IPS-18a (cell line): ENCODE measurements at regions not wholly inside any gene's neighbourhood (a gene's known extent, or its start where the extent isn't known, plus 50 kb on each side); places are given as distances from the start of the nearest gene placed in this dataset.

Source experiments
- H3K27ac ChIP-seq: one replicate; pipeline ENCODE4 v1.5.1; 2013; ENCODE audit warnings: low read length
- H3K27me3 ChIP-seq: one replicate; pipeline ENCODE4 v1.6.1; 2013; ENCODE audit warnings: mild to moderate bottlenecking, low read length; ENCODE audit not compliant: control insufficient read depth, insufficient read depth
- H3K36me3 ChIP-seq: one replicate; pipeline ENCODE4 v1.6.1; 2013; ENCODE audit warnings: low read depth, low read length; ENCODE audit not compliant: control insufficient read depth
- H3K4me1 ChIP-seq: one replicate; pipeline ENCODE4 v1.6.1; 2013; ENCODE audit warnings: low read depth, low read length; ENCODE audit not compliant: control insufficient read depth
- H3K4me3 ChIP-seq: one replicate; pipeline ENCODE4 v1.5.1; 2013; ENCODE audit warnings: low read length
- H3K9ac ChIP-seq: one replicate; pipeline ENCODE4 v1.6.1; 2013; ENCODE audit warnings: mild to moderate bottlenecking, low read length, moderate library complexity
- H3K9me3 ChIP-seq: one replicate; pipeline ENCODE4 v1.6.1; 2013; ENCODE audit warnings: low read depth, low read length; ENCODE audit not compliant: control insufficient read depth

- H3K36me3 ChIP-seq = no peaks in the 10 kb centered on the region
- no peaks in the 10 kb centered on the region for H3K4me1 ChIP-seq
- no peak overlapping the region for H3K27ac ChIP-seq
- H3K4me3 ChIP-seq = no peak overlapping the region
- H3K9ac ChIP-seq = no peak overlapping the region
- no peaks in the 10 kb centered on the region for H3K27me3 ChIP-seq
- H3K9me3 ChIP-seq = no peaks in the 10 kb centered on the region
Observed at GRCh38 chr2:176473851-176474250, 204.6 kb downstream of the MTX2 start.

DNA sequence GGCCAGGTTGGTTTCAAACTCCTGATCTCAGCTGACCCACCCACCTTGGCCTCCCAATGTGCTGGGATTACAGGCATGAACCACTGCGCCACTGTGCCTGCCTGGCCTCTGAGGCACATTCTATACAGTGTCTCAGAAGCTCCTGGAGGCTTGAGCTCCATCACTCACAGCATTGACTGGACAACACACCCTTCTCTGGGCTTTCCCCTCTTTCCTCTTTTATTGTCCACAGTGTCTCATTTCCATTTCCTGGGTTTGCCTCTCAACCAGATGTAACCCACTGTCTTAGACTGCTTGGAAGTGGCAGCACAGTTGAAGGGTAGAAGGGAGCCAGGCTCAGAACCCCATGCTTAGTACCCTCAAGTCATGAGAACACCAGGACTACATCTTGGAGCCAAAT is 208.1 kb downstream of the MTX2 start:
- Histone ChIP-seq H3K27ac (no peak overlapping the region), H3K36me3 (no peaks in the 10 kb centered on the region), H3K9me3 (no peaks in the 10 kb centered on the region), H3K9ac (no peak overlapping the region), H3K27me3 (no peaks in the 10 kb centered on the region), H3K4me1 (no peaks in the 10 kb centered on the region), H3K4me3 (no peak overlapping the region)

GRCh38 chr2:176479961-176480360 is 210.7 kb downstream of the MTX2 start:
- Histone ChIP-seq H3K27ac (no peak overlapping the region), H3K36me3 (no peaks in the 10 kb centered on the region), H3K4me1 (no peaks in the 10 kb centered on the region), H3K9ac (no peak overlapping the region), H3K9me3 (no peaks in the 10 kb centered on the region), H3K4me3 (no peak overlapping the region), H3K27me3 (no peaks in the 10 kb centered on the region)

DNA sequence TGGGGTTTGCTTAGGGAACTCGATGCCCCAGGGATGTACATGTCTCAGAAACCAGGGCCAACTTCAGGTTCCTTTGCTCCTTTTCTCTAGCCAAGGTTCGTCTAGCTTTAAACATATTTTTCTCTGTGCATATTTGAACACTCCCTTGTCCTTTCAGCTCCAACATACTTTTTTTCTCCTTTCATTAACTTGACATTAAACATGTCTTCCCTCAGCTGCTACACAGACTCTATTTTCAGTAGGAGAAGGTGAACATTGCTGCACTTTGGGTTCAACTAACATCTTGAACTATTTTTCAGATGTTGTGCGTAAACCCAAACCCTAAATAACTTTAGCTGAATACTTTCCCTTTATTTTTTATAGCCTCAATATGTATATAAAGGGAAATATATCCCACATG is 212.9 kb downstream of the MTX2 start:
- Histone ChIP-seq H3K9ac (no peak overlapping the region), H3K36me3 (no peaks in the 10 kb centered on the region), H3K4me1 (no peaks in the 10 kb centered on the region), H3K27me3 (no peaks in the 10 kb centered on the region), H3K4me3 (no peak overlapping the region), H3K27ac (no peak overlapping the region), H3K9me3 (no peaks in the 10 kb centered on the region)

GRCh38 chr2:176483476-176483875 is 214.2 kb downstream of the MTX2 start:
- Histone ChIP-seq H3K27ac (no peak overlapping the region), H3K36me3 (no peaks in the 10 kb centered on the region), H3K4me1 (no peaks in the 10 kb centered on the region), H3K4me3 (no peak overlapping the region), H3K9me3 (no peaks in the 10 kb centered on the region), H3K27me3 (peaks cover under 1% of the 10 kb centered on the region), H3K9ac (no peak overlapping the region)

GRCh38 chr2:176483901-176484568 is 214.8 kb downstream of the MTX2 start:
- Histone ChIP-seq H3K4me3 (no peak overlapping the region), H3K4me1 (no peaks in the 10 kb centered on the region), H3K36me3 (no peaks in the 10 kb centered on the region), H3K9me3 (no peaks in the 10 kb centered on the region), H3K9ac (no peak overlapping the region), H3K27ac (no peak overlapping the region), H3K27me3 (peaks cover 6% of the 10 kb centered on the region)

GRCh38 chr2:176484838-176485237 is 215.6 kb downstream of the MTX2 start:
- Histone ChIP-seq H3K27ac (no peak overlapping the region), H3K4me1 (peaks cover 4% of the 10 kb centered on the region), H3K9me3 (no peaks in the 10 kb centered on the region)

GRCh38 chr2:176488431-176488830 is 219.2 kb downstream of the MTX2 start:
- H3K4me1 ChIP-seq = peaks cover 15% of the 10 kb centered on the region
- no peaks in the 10 kb centered on the region for H3K9me3 ChIP-seq
- H3K27me3 ChIP-seq = peaks cover 37% of the 10 kb centered on the region
- no peaks in the 10 kb centered on the region for H3K36me3 ChIP-seq
- H3K9ac ChIP-seq = no peak overlapping the region
- no peak overlapping the region for H3K27ac ChIP-seq
- no peak overlapping the region for H3K4me3 ChIP-seq

More at GRCh38 chr2:176484838-176485237, 215.6 kb downstream of the MTX2 start:
- no peak overlapping the region for H3K4me3 ChIP-seq
- no peaks in the 10 kb centered on the region for H3K36me3 ChIP-seq
- H3K27me3 ChIP-seq = peaks cover 14% of the 10 kb centered on the region
- H3K9ac ChIP-seq = no peak overlapping the region

- Histone ChIP-seq H3K4me3 (peak overlapping the region; percentile 51), H3K9ac (peak overlapping the region; percentile 54), H3K9me3 (no peaks in the 10 kb centered on the region), H3K27ac (no peak overlapping the region), H3K4me1 (peaks cover 15% of the 10 kb centered on the region), H3K27me3 (peaks cover 37% of the 10 kb centered on the region), H3K36me3 (no peaks in the 10 kb centered on the region)
Observed at GRCh38 chr2:176490061-176490861, 221.0 kb downstream of the MTX2 start.

DNA sequence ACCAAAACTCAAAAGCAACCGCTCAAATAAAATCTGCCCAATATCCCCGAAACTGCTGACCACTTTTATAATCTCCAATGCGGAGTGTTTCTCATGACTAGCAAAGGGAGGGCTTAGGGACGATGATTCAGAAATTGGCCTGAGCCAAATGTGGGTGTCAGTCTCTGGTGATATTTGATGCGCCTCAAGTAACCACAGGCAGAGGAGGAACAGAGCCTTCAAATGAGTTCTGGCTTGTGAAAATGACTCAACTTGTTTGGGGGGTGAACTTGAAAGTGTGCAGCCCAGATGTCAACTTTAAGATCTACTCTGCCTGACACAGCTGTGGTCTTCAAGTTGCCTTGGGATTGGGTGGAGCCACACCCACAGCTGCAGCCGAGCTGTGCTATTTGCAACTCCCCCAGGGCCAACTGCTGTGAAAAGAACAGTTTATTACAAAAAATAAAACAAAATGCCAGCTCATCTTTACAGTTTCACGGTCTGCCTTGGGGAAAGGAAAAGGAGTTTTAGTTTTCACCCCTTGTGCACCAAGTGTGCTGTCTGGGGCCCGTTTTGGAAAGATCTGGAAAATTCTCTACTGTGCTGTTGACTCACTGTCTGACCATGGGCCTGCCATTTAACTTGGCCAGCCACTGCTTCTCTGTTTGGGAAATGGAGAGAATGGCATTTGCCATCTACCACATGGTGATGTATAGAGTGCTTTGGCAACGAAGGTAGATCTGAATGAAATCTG is 222.1 kb downstream of the MTX2 start:
- H3K9me3 ChIP-seq = no peaks in the 10 kb centered on the region
- no peak overlapping the region for H3K4me3 ChIP-seq
- peaks cover 37% of the 10 kb centered on the region for H3K27me3 ChIP-seq
- H3K9ac ChIP-seq = peak overlapping the region; percentile 54
- no peaks in the 10 kb centered on the region for H3K36me3 ChIP-seq
- H3K4me1 ChIP-seq = peaks cover 15% of the 10 kb centered on the region
- no peak overlapping the region for H3K27ac ChIP-seq

DNA sequence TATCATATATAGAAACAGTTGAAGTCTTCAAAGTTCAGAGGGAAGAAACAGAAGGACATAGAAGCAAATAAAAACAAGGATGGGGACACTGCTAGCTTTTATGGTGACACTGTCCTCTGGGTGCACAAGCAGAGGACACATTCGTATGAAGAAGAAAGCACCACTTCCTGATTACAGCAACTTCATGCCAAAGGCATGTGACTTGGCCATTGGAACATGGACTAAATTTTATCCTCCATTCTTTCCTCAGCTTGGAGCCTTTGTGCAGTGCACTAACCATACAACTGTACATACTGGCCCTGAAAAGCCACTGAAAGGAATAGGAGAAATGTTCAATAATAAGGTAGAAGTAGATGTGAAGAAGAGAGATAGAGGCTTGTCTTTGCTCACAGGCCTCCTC is 223.3 kb downstream of the MTX2 start:
- no peak overlapping the region for H3K9ac ChIP-seq
- peaks cover 15% of the 10 kb centered on the region for H3K4me1 ChIP-seq
- no peak overlapping the region for H3K27ac ChIP-seq

More for the DNA sequence above, 223.3 kb downstream of the MTX2 start:
- H3K27me3 ChIP-seq = peaks cover 37% of the 10 kb centered on the region
- no peaks in the 10 kb centered on the region for H3K36me3 ChIP-seq
- no peaks in the 10 kb centered on the region for H3K9me3 ChIP-seq
- H3K4me3 ChIP-seq = no peak overlapping the region
